Smooth muscle cell (in vitro differentiated cells): ENCODE measurements at regions not wholly inside any gene's neighbourhood (a gene's known extent, or its start where the extent isn't known, plus 50 kb on each side); places are given as distances from the start of the nearest gene placed in this dataset.
A peak's percentile ranks its signal among the peaks of the same experiment; 100 is the strongest.

Experiments
- DNase-seq: peaks from one replicate; lab custom pipeline; 2025; ENCODE audit not compliant: unreplicated experiment; lab: John Stamatoyannopoulos, UW
- H2AFZ ChIP-seq: fragments of 200-600 bp; sonication (generic); 2 replicates; pipeline ENCODE4 v1.6.0; 2016; ENCODE audit warnings: antibody characterized with exemption, low read depth, mild to moderate bottlenecking
- H3F3A ChIP-seq: fragments of 200-600 bp; sonication (generic); 2 replicates; pipeline ENCODE4 v1.6.0; 2017; ENCODE audit warnings: antibody characterized with exemption, low read depth
- H3K27ac ChIP-seq: fragments of 200-600 bp; sonication (generic); 2 replicates; pipeline ENCODE4 v1.5.1; 2016; ENCODE audit warnings: low read depth, mild to moderate bottlenecking
- H3K27me3 ChIP-seq: fragments of 200-600 bp; sonication (generic); 2 replicates; pipeline ENCODE4 v1.6.1; 2016; ENCODE audit warnings: low read depth, mild to moderate bottlenecking
- H3K36me3 ChIP-seq: fragments of 200-600 bp; sonication (generic); 2 replicates; pipeline ENCODE4 v1.5.1; 2016; ENCODE audit warnings: low read depth
- H3K4me1 ChIP-seq: fragments of 200-600 bp; sonication (generic); 2 replicates; pipeline ENCODE4 v1.5.1; 2016; ENCODE audit warnings: low read depth
- H3K4me2 ChIP-seq: fragments of 200-600 bp; sonication (generic); 2 replicates; pipeline ENCODE4 v1.6.0; 2016; ENCODE audit warnings: mild to moderate bottlenecking
- H3K4me3 ChIP-seq: fragments of 200-600 bp; sonication (generic); 2 replicates; pipeline ENCODE4 v1.5.1; 2016; ENCODE audit warnings: mild to moderate bottlenecking
- H3K79me2 ChIP-seq: fragments of 200-600 bp; sonication (generic); 2 replicates; pipeline ENCODE4 v1.6.0; 2016; ENCODE audit warnings: low read depth, mild to moderate bottlenecking
- H3K9ac ChIP-seq: fragments of 200-600 bp; sonication (generic); 2 replicates; pipeline ENCODE4 v1.6.0; 2016; ENCODE audit warnings: low read depth
- H3K9me3 ChIP-seq: fragments of 200-600 bp; sonication (generic); replicated peaks from 2 replicates; pipeline ENCODE4 v1.5.1; 2016; ENCODE audit warnings: low read depth
- H4K20me1 ChIP-seq: fragments of 200-600 bp; sonication (generic); 2 replicates; pipeline ENCODE4 v1.6.0; 2016; ENCODE audit warnings: low read depth
- CTCF ChIP-seq: fragments of 200-600 bp; sonication (generic); IDR thresholded peaks from 2 replicates; pipeline ENCODE4 v1.5.1; 2017; ENCODE audit warnings: borderline replicate concordance, mild to moderate bottlenecking, antibody characterized with exemption; ENCODE audit not compliant: insufficient read depth, poor library complexity, severe bottlenecking
- WGBS: methylation state at CpG from one replicate; pipeline ENCODE4 v1.1.7; 2016; ENCODE audit warnings: low lambda C conversion rate; 5-methylcytosine and 5-hydroxymethylcytosine counted together

GRCh38 chr10:30534465-30535144 lies 94.9 kb downstream of the LYZL2 start:
- H3K4me3 ChIP-seq, result no peak overlapping the region
- no peaks in the 10 kb centered on the region for H3K4me1 ChIP-seq
- H3K27ac ChIP-seq, result no peak overlapping the region
- H3K9me3 ChIP-seq, result no peaks in the 10 kb centered on the region
- H3F3A ChIP-seq, result no peaks in the 10 kb centered on the region
- H3K79me2 ChIP-seq, result no peaks in the 10 kb centered on the region
- H2AFZ ChIP-seq, result no peak overlapping the region
- H3K4me2 ChIP-seq, result no peak overlapping the region
- H3K36me3 ChIP-seq, result no peaks in the 10 kb centered on the region
- peak; percentile 7 for DNase-seq
- H3K9ac ChIP-seq, result no peak overlapping the region
- no peaks in the 10 kb centered on the region for H3K27me3 ChIP-seq
- peak; percentile 90 for TF ChIP-seq CTCF
- no peaks in the 10 kb centered on the region for H4K20me1 ChIP-seq
- WGBS, result 37% methylated on average over 20 of the region's 20 CpGs

GRCh38 chr10:30531751-30532530 lies 97.6 kb downstream of the LYZL2 start:
- Histone ChIP-seq H4K20me1 (no peaks in the 10 kb centered on the region), H3K4me2 (no peak overlapping the region), H3F3A (no peaks in the 10 kb centered on the region), H3K4me1 (no peaks in the 10 kb centered on the region), H3K27ac (no peak overlapping the region), H2AFZ (no peak overlapping the region), H3K9me3 (no peaks in the 10 kb centered on the region), H3K4me3 (no peak overlapping the region), H3K36me3 (no peaks in the 10 kb centered on the region), H3K9ac (no peak overlapping the region), H3K27me3 (no peaks in the 10 kb centered on the region), H3K79me2 (no peaks in the 10 kb centered on the region)
- no peak for TF ChIP-seq CTCF
- no peak for DNase-seq
- 93% methylated on average over 8 of the region's 8 CpGs for WGBS

GRCh38 chr10:30529373-30529998 lies 95.5 kb downstream of the MAP3K8 start:
- Histone ChIP-seq H3K79me2 (no peaks in the 10 kb centered on the region), H3K27ac (no peak overlapping the region), H4K20me1 (no peaks in the 10 kb centered on the region), H3F3A (no peaks in the 10 kb centered on the region), H3K27me3 (no peaks in the 10 kb centered on the region), H3K9ac (no peak overlapping the region), H3K9me3 (no peaks in the 10 kb centered on the region), H3K4me3 (no peak overlapping the region), H2AFZ (no peak overlapping the region), H3K4me1 (no peaks in the 10 kb centered on the region), H3K36me3 (no peaks in the 10 kb centered on the region), H3K4me2 (no peak overlapping the region)
- 94% methylated on average over 28 of the region's 28 CpGs for WGBS
- no peak for TF ChIP-seq CTCF
- DNase-seq, result no peak
